ENCODE measurements at regions not wholly inside any gene's neighbourhood (a gene's known extent, or its start where the extent isn't known, plus 50 kb on each side); places are given as distances from the start of the nearest gene placed in this dataset.
A peak's percentile ranks its signal among the peaks of the same experiment; 100 is the strongest.
"Not testable (repeated sequence)": the region's sequence is repeated elsewhere in the genome, so short reads cannot be mapped to it uniquely, and the experiment has no call there.

DNA sequence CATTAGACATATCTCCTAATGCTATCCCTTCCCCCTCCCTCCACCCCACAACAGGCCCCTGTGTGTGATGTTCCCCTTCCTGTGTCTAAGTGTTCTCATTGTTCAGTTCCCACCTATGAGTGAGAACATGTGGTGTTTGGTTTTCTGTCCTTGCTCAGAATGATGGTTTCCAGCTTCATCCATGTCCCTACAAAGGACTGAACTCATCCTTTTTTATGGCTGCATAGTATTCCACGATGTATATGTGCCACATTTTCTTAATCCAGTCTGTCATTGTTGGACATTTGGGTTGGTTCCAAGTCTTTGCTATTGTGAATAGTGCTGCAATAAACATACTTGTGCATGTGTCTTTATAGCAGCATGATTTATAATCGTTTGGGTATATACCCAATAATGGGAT, 71.2 kb upstream of the ZNF519 start:
- H3K27ac Mint-ChIP-seq, DNase-seq, H3K9me3 Mint-ChIP-seq, H3K27me3 Mint-ChIP-seq, H3K4me1 Mint-ChIP-seq, H3K4me3 Mint-ChIP-seq, CTCF ChIA-PET, POLR2A ChIA-PET: not testable (repeated sequence)
- peaks cover 11% of the 10 kb centered on the region for H3K36me3 Mint-ChIP-seq (ENCODE audit: low read depth)

GRCh38 chr18:14190776-14191442, 58.7 kb upstream of the ZNF519 start:
- H3K27me3 Mint-ChIP-seq, H3K9me3 Mint-ChIP-seq, DNase-seq: not testable (repeated sequence)
- peak overlapping the region; percentile 1 for H3K4me3 Mint-ChIP-seq
- H3K27ac Mint-ChIP-seq, result peak overlapping the region; percentile 76
- CTCF ChIA-PET, result interaction anchor here (0.9 kb wide), 1 partner anchor 12 kb away, joined by 3 read pairs; no protein-coding TSS in a partner anchor
- H3K4me1 Mint-ChIP-seq, result peaks cover 33% of the 10 kb centered on the region
- H3K36me3 Mint-ChIP-seq (ENCODE audit: low read depth), result peaks cover 11% of the 10 kb centered on the region
- POLR2A ChIA-PET, result interaction anchor here (1.3 kb wide), 1 partner anchor 25 kb away, joined by 4 read pairs; no protein-coding TSS in a partner anchor

DNA sequence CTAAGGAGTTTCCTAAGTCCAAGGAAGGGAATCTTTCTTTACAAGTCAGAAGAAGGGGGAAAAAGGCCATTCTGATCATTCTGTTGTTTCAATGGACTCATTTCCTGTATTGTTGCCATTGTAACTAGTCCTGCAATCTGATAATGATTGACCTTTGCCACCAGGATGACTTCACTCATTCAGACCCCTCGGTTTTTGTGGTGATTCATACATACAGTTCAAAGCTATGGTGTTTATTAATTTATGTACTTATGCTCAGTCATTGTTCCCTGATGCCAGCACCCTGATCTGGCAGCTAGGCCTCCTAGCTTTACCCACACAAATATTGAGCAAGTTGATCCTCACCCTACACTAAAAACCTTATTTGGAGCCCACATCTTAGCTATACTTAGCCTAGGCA, 57.6 kb upstream of the ZNF519 start:
- DNase-seq, result no peak
- ChIA-PET POLR2A (no interaction called here), CTCF (no interaction called here)
- Mint-ChIP-seq H3K4me1 (peaks cover 34% of the 10 kb centered on the region), H3K36me3 (ENCODE audit: low read depth) (peaks cover 15% of the 10 kb centered on the region), H3K27me3 (no peaks in the 10 kb centered on the region), H3K4me3 (no peak overlapping the region), H3K9me3 (no peaks in the 10 kb centered on the region), H3K27ac (peak overlapping the region; percentile 76)

GRCh38 chr18:14188751-14189406, 56.6 kb upstream of the ZNF519 start:
- CTCF ChIA-PET, POLR2A ChIA-PET, H3K27me3 Mint-ChIP-seq, H3K4me3 Mint-ChIP-seq, DNase-seq, H3K9me3 Mint-ChIP-seq: not testable (repeated sequence)
- H3K27ac Mint-ChIP-seq, result peak overlapping the region; percentile 26
- peaks cover 36% of the 10 kb centered on the region for H3K4me1 Mint-ChIP-seq
- peaks cover 16% of the 10 kb centered on the region for H3K36me3 Mint-ChIP-seq (ENCODE audit: low read depth)

Data from activated CD4-positive, alpha-beta memory T cell treated with anti-CD3 and anti-CD28 coated beads, Interleukin-2, amount 10 ng/mL, durations not matched to agents 7 days and 5 days (primary cell).